ENCODE measurements at regions not wholly inside any gene's neighbourhood (a gene's known extent, or its start where the extent isn't known, plus 50 kb on each side); places are given as distances from the start of the nearest gene placed in this dataset.

DNA sequence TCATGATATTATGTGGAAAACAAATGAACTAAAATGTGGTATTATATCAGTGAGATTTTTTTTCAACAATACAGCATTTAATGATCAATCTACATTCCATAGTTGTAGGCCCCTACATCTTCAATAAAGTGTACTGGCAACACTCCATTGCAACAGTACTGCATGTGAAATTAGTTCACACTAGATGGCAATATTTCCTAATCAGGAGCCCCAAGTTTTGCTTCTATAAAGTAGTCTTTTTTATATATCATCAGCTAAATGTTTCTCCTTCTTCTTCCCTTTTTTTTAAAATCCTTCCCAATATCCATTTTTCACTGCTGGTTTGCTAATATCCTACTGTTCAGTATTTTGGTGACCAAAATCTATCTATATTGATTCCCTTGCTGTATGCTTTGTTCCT is 528.3 kb upstream of the ATXN8OS start (continued):
- TF ChIP-seq, protein P1, sequence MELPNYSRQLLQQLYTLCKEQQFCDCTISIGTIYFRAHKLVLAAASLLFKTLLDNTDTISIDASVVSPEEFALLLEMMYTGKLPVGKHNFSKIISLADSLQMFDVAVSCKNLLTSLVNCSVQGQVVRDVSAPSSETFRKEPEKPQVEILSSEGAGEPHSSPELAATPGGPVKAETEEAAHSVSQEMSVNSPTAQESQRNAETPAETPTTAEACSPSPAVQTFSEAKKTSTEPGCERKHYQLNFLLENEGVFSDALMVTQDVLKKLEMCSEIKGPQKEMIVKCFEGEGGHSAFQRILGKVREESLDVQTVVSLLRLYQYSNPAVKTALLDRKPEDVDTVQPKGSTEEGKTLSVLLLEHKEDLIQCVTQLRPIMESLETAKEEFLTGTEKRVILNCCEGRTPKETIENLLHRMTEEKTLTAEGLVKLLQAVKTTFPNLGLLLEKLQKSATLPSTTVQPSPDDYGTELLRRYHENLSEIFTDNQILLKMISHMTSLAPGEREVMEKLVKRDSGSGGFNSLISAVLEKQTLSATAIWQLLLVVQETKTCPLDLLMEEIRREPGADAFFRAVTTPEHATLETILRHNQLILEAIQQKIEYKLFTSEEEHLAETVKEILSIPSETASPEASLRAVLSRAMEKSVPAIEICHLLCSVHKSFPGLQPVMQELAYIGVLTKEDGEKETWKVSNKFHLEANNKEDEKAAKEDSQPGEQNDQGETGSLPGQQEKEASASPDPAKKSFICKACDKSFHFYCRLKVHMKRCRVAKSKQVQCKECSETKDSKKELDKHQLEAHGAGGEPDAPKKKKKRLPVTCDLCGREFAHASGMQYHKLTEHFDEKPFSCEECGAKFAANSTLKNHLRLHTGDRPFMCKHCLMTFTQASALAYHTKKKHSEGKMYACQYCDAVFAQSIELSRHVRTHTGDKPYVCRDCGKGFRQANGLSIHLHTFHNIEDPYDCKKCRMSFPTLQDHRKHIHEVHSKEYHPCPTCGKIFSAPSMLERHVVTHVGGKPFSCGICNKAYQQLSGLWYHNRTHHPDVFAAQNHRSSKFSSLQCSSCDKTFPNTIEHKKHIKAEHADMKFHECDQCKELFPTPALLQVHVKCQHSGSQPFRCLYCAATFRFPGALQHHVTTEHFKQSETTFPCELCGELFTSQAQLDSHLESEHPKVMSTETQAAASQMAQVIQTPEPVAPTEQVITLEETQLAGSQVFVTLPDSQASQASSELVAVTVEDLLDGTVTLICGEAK (IDR thresholded peaks at IDR 0.05; ENCODE audit: borderline replicate concordance), result no peak
- TF ChIP-seq, protein P2, sequence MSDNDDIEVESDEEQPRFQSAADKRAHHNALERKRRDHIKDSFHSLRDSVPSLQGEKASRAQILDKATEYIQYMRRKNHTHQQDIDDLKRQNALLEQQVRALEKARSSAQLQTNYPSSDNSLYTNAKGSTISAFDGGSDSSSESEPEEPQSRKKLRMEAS (IDR thresholded peaks at IDR 0.05; ENCODE audit: low read depth, low read length), result no peak

DNA sequence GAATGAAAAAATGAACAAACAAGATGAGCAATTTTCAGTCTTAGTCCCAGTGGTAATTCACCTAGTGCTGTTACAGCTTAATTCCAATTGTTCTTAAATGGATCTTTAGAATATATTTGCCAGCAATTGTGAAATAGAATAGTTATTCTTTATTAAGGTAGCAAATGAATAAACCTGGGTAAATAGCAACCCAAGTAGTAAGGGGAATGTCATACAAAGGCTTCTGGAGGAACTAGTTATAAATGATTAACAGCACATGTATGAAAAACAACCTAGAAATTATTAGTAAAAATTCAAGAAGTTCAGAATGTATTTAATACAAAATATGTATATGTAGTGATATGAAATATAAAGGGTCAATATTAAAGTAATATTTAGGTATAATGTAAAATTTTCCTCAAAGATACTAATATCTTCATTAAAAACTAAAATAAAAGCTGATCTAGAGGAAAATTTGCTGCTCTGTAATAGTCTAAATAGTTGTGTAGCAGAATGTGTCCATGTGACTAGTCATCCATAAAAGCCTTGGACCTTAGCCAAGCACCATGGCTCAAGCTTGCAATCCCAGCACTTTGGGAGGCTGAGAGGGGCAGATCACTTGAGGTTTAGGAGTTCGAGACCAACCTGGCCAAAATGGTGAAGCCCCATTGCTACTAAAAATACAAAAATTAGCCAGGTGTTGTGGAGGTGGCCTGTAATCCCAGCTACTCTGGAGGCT is 535.9 kb upstream of the ATXN8OS start:
- intact Hi-C loops (cut with micrococcal nuclease; ENCODE audit: unreplicated experiment), result no loop called here
- no peak overlapping the region for H3K27ac ChIP-seq (ENCODE audit: control insufficient read depth, insufficient read depth)
- in situ Hi-C loops (cut with MboI), result no loop called here
- H3K9ac ChIP-seq (ENCODE audit: control insufficient read depth, insufficient read depth, low read length), result no peak overlapping the region
- CTCF ChIA-PET, result interaction anchor here (0.5 to 0.8 kb wide), 2 partner anchors 8 to 12 kb away, joined by 3 read pairs; no protein-coding TSS in a partner anchor
- H3K4me1 ChIP-seq (ENCODE audit: control insufficient read depth, insufficient read depth, low read length), result no peaks in the 10 kb centered on the region
- no peaks in the 10 kb centered on the region for H3K79me2 ChIP-seq (ENCODE audit: control insufficient read depth, insufficient read depth, low read length)
- DNase-seq (ENCODE audit: low read depth, low spot score) (no peak), FAIRE-seq (no peak), ATAC-seq (no peak)
- RAD21 ChIA-PET (ENCODE audit: unreplicated experiment), result interaction anchor here (0.5 kb wide), 1 partner anchor 38 kb away, joined by 3 read pairs; no protein-coding TSS in a partner anchor
- H3K9me3 ChIP-seq (replicated peaks; ENCODE audit: control insufficient read depth, insufficient read depth, low read length), result no peaks in the 10 kb centered on the region
- no peaks in the 10 kb centered on the region for H4K20me1 ChIP-seq (ENCODE audit: control insufficient read depth, insufficient read depth)
- no TSS peak for BruUV-seq (replicated peaks)
- POLR2A ChIA-PET, result no interaction called here
- no peak overlapping the region for H3K4me3 ChIP-seq
- SMC1A ChIA-PET (ENCODE audit: uncharacterized antibody, unreplicated experiment), result no interaction called here
- WGBS (ENCODE audit: insufficient coverage, insufficient replicate concordance, low lambda C conversion rate, missing lambda C conversion rate), result 0% methylated on average over 1 of the region's 1 CpG
- H3K4me2 ChIP-seq (ENCODE audit: control insufficient read depth, insufficient read depth), result no peak overlapping the region
- H3K27me3 ChIP-seq (replicated peaks in 1 of 2; ENCODE audit: control insufficient read depth in 2 of 2, insufficient read depth in 2 of 2, low read length in 1 of 2), result no peaks in the 10 kb centered on the region
- no peaks in the 10 kb centered on the region for H3K36me3 ChIP-seq (ENCODE audit: control insufficient read depth in 2 of 2, insufficient read depth in 2 of 2, low read length in 1 of 2)
- no peak overlapping the region for H2AFZ ChIP-seq (ENCODE audit: control insufficient read depth, low read depth, low read length)
- no peak for TF ChIP-seq CBX3 (IDR thresholded peaks at IDR 0.05; ENCODE audit: borderline replicate concordance, low read depth)
- no peak for TF ChIP-seq SMARCA5 (IDR thresholded peaks at IDR 0.05)
